DOHH2 (cell line): ENCODE measurements at regions not wholly inside any gene's neighbourhood (a gene's known extent, or its start where the extent isn't known, plus 50 kb on each side); places are given as distances from the start of the nearest gene placed in this dataset.

ENCODE experiments used
- EZH2phosphoT487 ChIP-seq: fragments of 200-600 bp; sonication (generic); IDR thresholded peaks from 2 replicates; pipeline ENCODE4 v1.6.1; 2017; ENCODE audit warnings: borderline replicate concordance, mild to moderate bottlenecking, antibody characterized with exemption, low read length, moderate library complexity, mixed read lengths
- TF ChIP-seq, protein P1 (sequence below): fragments of 200-600 bp; sonication (generic); IDR thresholded peaks from one replicate; pipeline ENCODE4 v1.5.1; 2014; ENCODE audit warnings: antibody characterized with exemption, mild to moderate bottlenecking, low read depth, low read length; ENCODE audit not compliant: poor library complexity, severe bottlenecking

DNA sequence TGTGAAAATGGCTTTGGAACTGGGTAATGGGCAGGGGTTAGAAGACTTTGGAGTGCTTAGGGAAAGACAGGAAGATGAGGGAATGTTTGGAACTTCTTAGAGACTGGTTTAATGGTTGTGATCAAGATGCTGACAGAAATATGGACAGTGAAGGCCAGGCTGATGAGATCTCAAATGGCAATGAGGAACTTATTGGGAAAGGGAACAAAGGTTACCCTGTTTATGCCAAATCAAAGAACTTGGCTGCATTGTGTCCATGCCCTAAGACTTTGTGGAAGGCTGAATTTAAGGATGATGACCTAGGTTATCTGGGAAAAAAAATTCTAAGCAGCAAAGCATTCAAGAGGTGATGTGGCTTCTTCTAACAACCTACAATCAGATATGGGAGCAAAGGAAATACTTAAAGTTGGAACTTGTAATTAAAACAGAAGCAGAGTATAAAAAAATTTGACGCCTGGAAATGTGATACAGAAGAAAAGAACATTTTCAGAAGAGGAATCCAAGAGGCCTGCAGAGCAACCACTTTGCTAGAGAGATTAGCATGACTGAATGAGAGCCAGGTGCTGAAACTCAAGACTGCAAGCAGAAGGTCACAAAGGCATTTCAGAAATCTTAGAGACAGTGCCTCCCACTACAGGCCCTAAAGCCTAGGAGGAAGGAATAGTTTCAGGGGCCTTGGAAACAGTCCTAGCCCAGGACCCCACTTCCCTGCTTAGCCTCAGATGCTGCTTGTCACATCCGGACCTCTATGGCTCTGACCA is 65.6 kb upstream of the FLRT2 start:
- TF ChIP-seq, protein P1, sequence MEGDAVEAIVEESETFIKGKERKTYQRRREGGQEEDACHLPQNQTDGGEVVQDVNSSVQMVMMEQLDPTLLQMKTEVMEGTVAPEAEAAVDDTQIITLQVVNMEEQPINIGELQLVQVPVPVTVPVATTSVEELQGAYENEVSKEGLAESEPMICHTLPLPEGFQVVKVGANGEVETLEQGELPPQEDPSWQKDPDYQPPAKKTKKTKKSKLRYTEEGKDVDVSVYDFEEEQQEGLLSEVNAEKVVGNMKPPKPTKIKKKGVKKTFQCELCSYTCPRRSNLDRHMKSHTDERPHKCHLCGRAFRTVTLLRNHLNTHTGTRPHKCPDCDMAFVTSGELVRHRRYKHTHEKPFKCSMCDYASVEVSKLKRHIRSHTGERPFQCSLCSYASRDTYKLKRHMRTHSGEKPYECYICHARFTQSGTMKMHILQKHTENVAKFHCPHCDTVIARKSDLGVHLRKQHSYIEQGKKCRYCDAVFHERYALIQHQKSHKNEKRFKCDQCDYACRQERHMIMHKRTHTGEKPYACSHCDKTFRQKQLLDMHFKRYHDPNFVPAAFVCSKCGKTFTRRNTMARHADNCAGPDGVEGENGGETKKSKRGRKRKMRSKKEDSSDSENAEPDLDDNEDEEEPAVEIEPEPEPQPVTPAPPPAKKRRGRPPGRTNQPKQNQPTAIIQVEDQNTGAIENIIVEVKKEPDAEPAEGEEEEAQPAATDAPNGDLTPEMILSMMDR = no peak
- no peak for TF ChIP-seq EZH2phosphoT487
